ENCODE measurements at regions not wholly inside any gene's neighbourhood (a gene's known extent, or its start where the extent isn't known, plus 50 kb on each side); places are given as distances from the start of the nearest gene placed in this dataset.

GRCh38 chrX:34401411-34401810 is 255.7 kb downstream of the TMEM47 start:
- Histone ChIP-seq H3K4me1 (no peaks in the 10 kb centered on the region), H3K27me3 (peaks cover 0 to 4% (median 0%) of the 10 kb centered on the region in 7 donors), H3K4me3 (no peak overlapping the region), H3K9me3 (peaks cover 0 to 4% (median 0%) of the 10 kb centered on the region in 11 donors), H3K27ac (no peak overlapping the region), H3K36me3 (no peaks in the 10 kb centered on the region)
- TF ChIP-seq CTCF (IDR thresholded peaks at IDR 0.05): no peak
- WGBS, 2 donors: 65 to 71% methylated on average over 1 of the region's 1 CpG
- intact Hi-C loops (cut with DNase I): no loop called here
- no peak for ATAC-seq
- no peak for DNase-seq

GRCh38 chrX:34382416-34382815 is 250.3 kb upstream of the FAM47A start:
- WGBS, 2 donors: 56 to 67% methylated on average over 2 of the region's 2 CpGs
- no peaks in the 10 kb centered on the region for H3K27me3 ChIP-seq
- H3K27ac ChIP-seq: no peak overlapping the region
- H3K36me3 ChIP-seq: no peaks in the 10 kb centered on the region
- ATAC-seq (no peak), DNase-seq (no peak)
- no peak for TF ChIP-seq CTCF (IDR thresholded peaks at IDR 0.05)
- intact Hi-C loops (cut with DNase I): loop anchor here in 1 of 10 donors (5.0 kb wide), 1 partner anchor 240 kb away; no protein-coding TSS in a partner anchor
- no peaks in the 10 kb centered on the region for H3K4me1 ChIP-seq
- no peak overlapping the region for H3K4me3 ChIP-seq
- no peaks in the 10 kb centered on the region for H3K9me3 ChIP-seq

- DNase-seq (no peak), ATAC-seq (no peak)
- no peaks in the 10 kb centered on the region for H3K9me3 ChIP-seq
- no peaks in the 10 kb centered on the region for H3K27me3 ChIP-seq
- no peak overlapping the region for H3K27ac ChIP-seq
- H3K4me3 ChIP-seq: no peak overlapping the region
- H3K4me1 ChIP-seq: no peaks in the 10 kb centered on the region
- intact Hi-C loops (cut with DNase I): loop anchor here in 1 of 10 donors (5.0 kb wide), 1 partner anchor 239 kb away; no protein-coding TSS in a partner anchor
- H3K36me3 ChIP-seq: no peaks in the 10 kb centered on the region
- WGBS, 2 donors: 87 to 89% methylated on average over 2 of the region's 2 CpGs
- TF ChIP-seq CTCF (IDR thresholded peaks at IDR 0.05): no peak
These were observed 249.1 kb upstream of the FAM47A start for GRCh38 chrX:34381241-34381640.

GRCh38 chrX:34379891-34380290 is 247.8 kb upstream of the FAM47A start:
- Histone ChIP-seq H3K4me3 (no peak overlapping the region), H3K27me3 (no peaks in the 10 kb centered on the region), H3K9me3 (peaks cover 0 to 3% (median 0%) of the 10 kb centered on the region in 11 donors), H3K27ac (no peak overlapping the region), H3K4me1 (no peaks in the 10 kb centered on the region), H3K36me3 (no peaks in the 10 kb centered on the region)
- TF ChIP-seq CTCF (IDR thresholded peaks at IDR 0.05): no peak
- intact Hi-C loops (cut with DNase I): loop anchor here in 1 of 10 donors (5.0 kb wide), 1 partner anchor 238 kb away; no protein-coding TSS in a partner anchor
- 57 to 58% methylated on average over 4 of the region's 4 CpGs for WGBS, 2 donors
- DNase-seq: no peak
- no peak for ATAC-seq

All from heart right ventricle (tissue), 16 donors.